ENCODE measurements at regions not wholly inside any gene's neighbourhood (a gene's known extent, or its start where the extent isn't known, plus 50 kb on each side); places are given as distances from the start of the nearest gene placed in this dataset.
"Not testable (repeated sequence)": the region's sequence is repeated elsewhere in the genome, so short reads cannot be mapped to it uniquely, and the experiment has no call there.

GRCh38 chr18:30684825-30685481 lies 357.6 kb downstream of the DSC3 start:
- Histone ChIP-seq H3K27ac (no peak overlapping the region), H3K9me3 (no peaks in the 10 kb centered on the region), H3K4me3 (no peak overlapping the region), H3K27me3 (ENCODE audit: low read depth) (no peaks in the 10 kb centered on the region), H3K4me1 (no peaks in the 10 kb centered on the region), H3K36me3 (no peaks in the 10 kb centered on the region)
- intact Hi-C loops (cut with DNase I): no loop called here
- DNase-seq: no peak
- peak; percentile 47 to 65 for ATAC-seq
- no peak for TF ChIP-seq CTCF (IDR thresholded peaks at IDR 0.05)

- H3K4me3 ChIP-seq: no peak overlapping the region
- H3K27me3 ChIP-seq (ENCODE audit: low read depth): no peaks in the 10 kb centered on the region
- no peak for DNase-seq
- H3K27ac ChIP-seq: no peak overlapping the region
- ATAC-seq: no peak
- no peaks in the 10 kb centered on the region for H3K36me3 ChIP-seq
- H3K9me3 ChIP-seq: no peaks in the 10 kb centered on the region
- TF ChIP-seq CTCF (IDR thresholded peaks at IDR 0.05): no peak
- intact Hi-C loops (cut with DNase I): no loop called here
- H3K4me1 ChIP-seq: no peaks in the 10 kb centered on the region
Observed at GRCh38 chr18:30683836-30684235, 358.7 kb downstream of the DSC3 start.

- Histone ChIP-seq H3K27me3 (ENCODE audit: low read depth) (no peaks in the 10 kb centered on the region), H3K4me3 (no peak overlapping the region), H3K4me1 (no peaks in the 10 kb centered on the region), H3K9me3 (no peaks in the 10 kb centered on the region), H3K36me3 (no peaks in the 10 kb centered on the region), H3K27ac (no peak overlapping the region)
- no peak for ATAC-seq
- TF ChIP-seq CTCF (IDR thresholded peaks at IDR 0.05): no peak
- no peak for DNase-seq
- intact Hi-C loops (cut with DNase I): no loop called here
Observed at GRCh38 chr18:30682672-30683071, 359.9 kb downstream of the DSC3 start.

- intact Hi-C loops (cut with DNase I): no loop called here
- no peaks in the 10 kb centered on the region for H3K36me3 ChIP-seq
- no peaks in the 10 kb centered on the region for H3K9me3 ChIP-seq
- no peak for ATAC-seq
- H3K4me1 ChIP-seq: no peaks in the 10 kb centered on the region
- no peaks in the 10 kb centered on the region for H3K27me3 ChIP-seq (ENCODE audit: low read depth)
- no peak for DNase-seq
- no peak overlapping the region for H3K4me3 ChIP-seq
- TF ChIP-seq CTCF (IDR thresholded peaks at IDR 0.05): no peak
- H3K27ac ChIP-seq: no peak overlapping the region
Observed at GRCh38 chr18:30679285-30679930, 363.1 kb downstream of the DSC3 start.

- H3K4me3 ChIP-seq; DNase-seq; H3K27ac ChIP-seq; H3K9me3 ChIP-seq; H3K36me3 ChIP-seq; intact Hi-C loops (cut with DNase I); H3K4me1 ChIP-seq; H3K27me3 ChIP-seq (ENCODE audit: low read depth); ATAC-seq: not testable (repeated sequence)
Observed at GRCh38 chr18:30677813-30678212, 364.7 kb downstream of the DSC3 start.

- intact Hi-C loops (cut with DNase I): no loop called here
- ATAC-seq (no peak), DNase-seq (no peak)
- Histone ChIP-seq H3K27ac (no peak overlapping the region), H3K36me3 (no peaks in the 10 kb centered on the region), H3K9me3 (no peaks in the 10 kb centered on the region), H3K27me3 (ENCODE audit: low read depth) (no peaks in the 10 kb centered on the region), H3K4me1 (no peaks in the 10 kb centered on the region), H3K4me3 (no peak overlapping the region)
- no peak for TF ChIP-seq CTCF (IDR thresholded peaks at IDR 0.05)
Observed at GRCh38 chr18:30676053-30676480, 366.5 kb downstream of the DSC3 start.

Measured in lower lobe of right lung (tissue), 2 donors.